Activated naive CD4-positive, alpha-beta T cell treated with anti-CD3 and anti-CD28 coated beads, Interleukin-2, amount 50 U/mL, for 72 hours (primary cell): ENCODE measurements at regions not wholly inside any gene's neighbourhood (a gene's known extent, or its start where the extent isn't known, plus 50 kb on each side); places are given as distances from the start of the nearest gene placed in this dataset.

Source experiments
- ATAC-seq, 2 donors: fragments of 150-1000 bp; cut with Tn5 transposase; 2 replicates each; pipeline ENCODE4 v1.10.0; 2021; ENCODE audit warnings: mild to moderate bottlenecking in 2 of 2, moderate library complexity in 2 of 2
- DNase-seq, 2 donors: peaks; one replicate each; pipeline ENCODE4 v3.0.0; 2021 to 2022; ENCODE audit warnings: low spot score in 2 of 2
- H3K27ac Mint-ChIP-seq, 2 donors: one replicate each; pipeline ENCODE4 v1.8.0; 2022; ENCODE audit warnings: mild to moderate bottlenecking in 2 of 2, mixed read lengths in 2 of 2
- H3K36me3 Mint-ChIP-seq, 2 donors: one replicate each; pipeline ENCODE4 v1.8.0; 2022; ENCODE audit warnings: mixed read lengths in 2 of 2
- H3K9me3 Mint-ChIP-seq, 2 donors: one replicate each; pipeline ENCODE4 v1.8.0; 2022; ENCODE audit warnings: mixed read lengths in 2 of 2

GRCh38 chr2:183390109-183390508, 265.9 kb downstream of the NUP35 start:
- H3K9me3 Mint-ChIP-seq: peaks cover 40 to 42% of the 10 kb centered on the region in 2 donors

GRCh38 chr2:183404392-183404791, 280.1 kb downstream of the NUP35 start:
- ATAC-seq: no peak
- DNase-seq: no peak
- peaks cover 0 to 20% of the 10 kb centered on the region in 2 donors for H3K36me3 Mint-ChIP-seq
- H3K9me3 Mint-ChIP-seq: peaks cover 7 to 15% of the 10 kb centered on the region in 2 donors
- H3K27ac Mint-ChIP-seq: no peak overlapping the region

More at GRCh38 chr2:183390109-183390508, 265.9 kb downstream of the NUP35 start:
- H3K36me3 Mint-ChIP-seq: peaks cover 21 to 35% of the 10 kb centered on the region in 2 donors
- ATAC-seq: no peak
- no peak overlapping the region for H3K27ac Mint-ChIP-seq
- no peak for DNase-seq

- Mint-ChIP-seq H3K9me3 (peaks cover 6 to 11% of the 10 kb centered on the region in 2 donors), H3K36me3 (peaks cover 0 to 18% of the 10 kb centered on the region in 2 donors), H3K27ac (no peak overlapping the region)
- DNase-seq (no peak), ATAC-seq (no peak)
Measured at GRCh38 chr2:183408562-183408961, 284.3 kb downstream of the NUP35 start.

GRCh38 chr2:183409662-183410061, 285.4 kb downstream of the NUP35 start:
- H3K27ac Mint-ChIP-seq: no peak overlapping the region
- DNase-seq: no peak
- peaks cover 0 to 7% of the 10 kb centered on the region in 2 donors for H3K36me3 Mint-ChIP-seq
- H3K9me3 Mint-ChIP-seq: peaks cover 0 to 7% of the 10 kb centered on the region in 2 donors
- ATAC-seq: no peak

- ATAC-seq (no peak), DNase-seq (no peak)
- peaks cover 18 to 32% of the 10 kb centered on the region in 2 donors for H3K9me3 Mint-ChIP-seq
- peaks cover 0 to 6% of the 10 kb centered on the region in 2 donors for H3K36me3 Mint-ChIP-seq
- no peak overlapping the region for H3K27ac Mint-ChIP-seq
Measured at GRCh38 chr2:183416753-183417152, 292.5 kb downstream of the NUP35 start.

- H3K27ac Mint-ChIP-seq: no peak overlapping the region
- peaks cover 13 to 24% of the 10 kb centered on the region in 2 donors for H3K9me3 Mint-ChIP-seq
- ATAC-seq (no peak), DNase-seq (no peak)
- peaks cover 0 to 5% of the 10 kb centered on the region in 2 donors for H3K36me3 Mint-ChIP-seq
Measured at GRCh38 chr2:183426825-183427224, 302.6 kb downstream of the NUP35 start.

GRCh38 chr2:183427558-183427957, 303.3 kb downstream of the NUP35 start:
- Mint-ChIP-seq H3K27ac (no peak overlapping the region), H3K36me3 (peaks cover 0 to 5% of the 10 kb centered on the region in 2 donors), H3K9me3 (peaks cover 9 to 19% of the 10 kb centered on the region in 2 donors)
- DNase-seq (no peak), ATAC-seq (no peak)

GRCh38 chr2:183428881-183429280, 304.6 kb downstream of the NUP35 start:
- no peak for DNase-seq
- Mint-ChIP-seq H3K9me3 (peaks cover 9 to 19% of the 10 kb centered on the region in 2 donors), H3K36me3 (peaks cover 0 to 5% of the 10 kb centered on the region in 2 donors), H3K27ac (no peak overlapping the region)
- ATAC-seq: no peak

GRCh38 chr2:183438541-183438940, 314.3 kb downstream of the NUP35 start:
- no peak overlapping the region for H3K27ac Mint-ChIP-seq
- DNase-seq: no peak
- no peak for ATAC-seq
- H3K36me3 Mint-ChIP-seq: no peaks in the 10 kb centered on the region
- peaks cover 0 to 4% of the 10 kb centered on the region in 2 donors for H3K9me3 Mint-ChIP-seq

GRCh38 chr2:183455056-183455455, 330.8 kb downstream of the NUP35 start:
- Mint-ChIP-seq H3K36me3 (peaks cover 0 to 10% of the 10 kb centered on the region in 2 donors), H3K27ac (no peak overlapping the region), H3K9me3 (peaks cover 17 to 18% of the 10 kb centered on the region in 2 donors)
- ATAC-seq (no peak), DNase-seq (no peak)

- DNase-seq (no peak), ATAC-seq (no peak)
- H3K9me3 Mint-ChIP-seq: peaks cover 12% of the 10 kb centered on the region in 2 donors
- peaks cover 0 to 10% of the 10 kb centered on the region in 2 donors for H3K36me3 Mint-ChIP-seq
- no peak overlapping the region for H3K27ac Mint-ChIP-seq
Measured at GRCh38 chr2:183456177-183456576, 331.9 kb downstream of the NUP35 start.

- DNase-seq (no peak), ATAC-seq (no peak)
Measured at GRCh38 chr2:183458460-183458859, 334.2 kb downstream of the NUP35 start.

GRCh38 chr2:183459466-183459865, 335.2 kb downstream of the NUP35 start:
- no peak overlapping the region for H3K27ac Mint-ChIP-seq
- DNase-seq (no peak), ATAC-seq (no peak)
- peaks cover 5 to 8% of the 10 kb centered on the region in 2 donors for H3K9me3 Mint-ChIP-seq
- peaks cover 0 to 6% of the 10 kb centered on the region in 2 donors for H3K36me3 Mint-ChIP-seq

More at GRCh38 chr2:183458460-183458859, 334.2 kb downstream of the NUP35 start:
- Mint-ChIP-seq H3K9me3 (peaks cover 8% of the 10 kb centered on the region in 2 donors), H3K36me3 (peaks cover 0 to 10% of the 10 kb centered on the region in 2 donors), H3K27ac (no peak overlapping the region)

- Mint-ChIP-seq H3K36me3 (no peaks in the 10 kb centered on the region), H3K9me3 (peaks cover 0 to 4% of the 10 kb centered on the region in 2 donors)
- no peak for DNase-seq
Measured at GRCh38 chr2:183463821-183464220, 339.6 kb downstream of the NUP35 start.

GRCh38 chr2:183465048-183465447, 340.8 kb downstream of the NUP35 start:
- DNase-seq (no peak), ATAC-seq (no peak)
- Mint-ChIP-seq H3K27ac (no peak overlapping the region), H3K36me3 (peaks cover 0 to 6% of the 10 kb centered on the region in 2 donors), H3K9me3 (peaks cover 3 to 11% of the 10 kb centered on the region in 2 donors)

More at GRCh38 chr2:183463821-183464220, 339.6 kb downstream of the NUP35 start:
- ATAC-seq: no peak
- H3K27ac Mint-ChIP-seq: no peak overlapping the region

- ATAC-seq (no peak), DNase-seq (no peak)
- Mint-ChIP-seq H3K36me3 (peaks cover 0 to 16% of the 10 kb centered on the region in 2 donors), H3K27ac (no peak overlapping the region), H3K9me3 (peaks cover 0 to 4% of the 10 kb centered on the region in 2 donors)
Measured at GRCh38 chr2:183474912-183475695, 350.9 kb downstream of the NUP35 start.

- Mint-ChIP-seq H3K9me3 (no peaks in the 10 kb centered on the region), H3K36me3 (peaks cover 0 to 9% of the 10 kb centered on the region in 2 donors), H3K27ac (no peak overlapping the region)
- no peak for DNase-seq
- no peak for ATAC-seq
Measured at GRCh38 chr2:183476490-183476889, 352.2 kb downstream of the NUP35 start.

- Mint-ChIP-seq H3K36me3 (peaks cover 0 to 6% of the 10 kb centered on the region in 2 donors), H3K9me3 (no peaks in the 10 kb centered on the region), H3K27ac (no peak overlapping the region)
- DNase-seq (no peak), ATAC-seq (no peak)
Measured at GRCh38 chr2:183477296-183477695, 353.1 kb downstream of the NUP35 start.
